A549 (cell line): ENCODE measurements at regions not wholly inside any gene's neighbourhood (a gene's known extent, or its start where the extent isn't known, plus 50 kb on each side); places are given as distances from the start of the nearest gene placed in this dataset.

Source experiments
- ATAC-seq, 2 experiments: fragments of 200-7000 bp in 1 of 2; fragments of >200 bp in 1 of 2; cut with Nextera tagmentation in 1 of 2; cut with Tn5 transposase in 1 of 2; 3 replicates each; pipeline versions ENCODE4 v1.8.0 to v1.9.1; 2018 to 2020; ENCODE audit warnings: mild to moderate bottlenecking in 1 of 2, moderate library complexity in 1 of 2
- CTCF ChIA-PET: fragments of 300-600 bp; sonication (Branson Sonifier 250); formaldehyde crosslinking; extraction: SDS; loops from one replicate; lab custom pipeline; 2021; ENCODE audit warnings: antibody characterized with exemption, inconsistent platforms; lab: Yijun Ruan, JAX
- POLR2A ChIA-PET: fragments of 350-600 bp; formaldehyde crosslinking; extraction: SDS; loops from one replicate; lab custom pipeline; 2021; ENCODE audit warnings: antibody characterized with exemption, inconsistent platforms; lab: Yijun Ruan, JAX
- DNase-seq, 2 experiments: peaks; one replicate each; pipeline versions ENCODE4 v3.0.0 to v3.0.0-alpha.2; 2011 to 2016; ENCODE audit warnings: low read depth in 1 of 2, low spot score in 1 of 2
- FAIRE-seq: peaks from 2 replicates; lab custom pipeline; 2011; peaks lifted over from hg19 to GRCh38; lab: Jason Lieb, UNC
- H3K27ac ChIP-seq, 2 experiments: fragments of >200 bp; sonication (Bioruptor Twin); formaldehyde crosslinking; 3 replicates each; pipeline ENCODE4 v1.5.1; 2016 to 2017
- H3K4me1 ChIP-seq: fragments of >200 bp; sonication (Bioruptor Twin); formaldehyde crosslinking; 3 replicates; pipeline ENCODE4 v1.6.1; 2016
- H3K4me2 ChIP-seq: fragments of >200 bp; sonication (Bioruptor Twin); formaldehyde crosslinking; 3 replicates; pipeline ENCODE4 v1.6.1; 2016
- H3K4me3 ChIP-seq: fragments of >200 bp; sonication (Bioruptor Twin); formaldehyde crosslinking; 3 replicates; pipeline ENCODE4 v1.5.1; 2016
- H3K9me3 ChIP-seq: fragments of >200 bp; sonication (Bioruptor Twin); formaldehyde crosslinking; 3 replicates; pipeline ENCODE4 v1.6.1; 2016
- CBX2 ChIP-seq: fragments of 200-600 bp; sonication (generic); IDR thresholded peaks from 2 replicates; pipeline ENCODE4 v1.6.1; 2016; ENCODE audit warnings: low read depth, mild to moderate bottlenecking, borderline replicate concordance
- CBX8 ChIP-seq: fragments of 200-600 bp; sonication (generic); IDR thresholded peaks from 2 replicates; pipeline ENCODE4 v1.6.1; 2016
- ESRRA ChIP-seq: fragments of 150-350 bp; IDR thresholded peaks from 2 replicates; pipeline ENCODE4 v1.6.1; 2014; ENCODE audit warnings: mild to moderate bottlenecking, low read length, borderline replicate concordance
- FOSL2 ChIP-seq, 2 experiments: fragments of 450-650 bp in 1 of 2; fragments of >200 bp in 1 of 2; sonication (Bioruptor Twin) in 1 of 2; formaldehyde crosslinking; IDR thresholded peaks; 2 replicates each; pipeline versions ENCODE4 v1.5.0 to v1.6.1; 2016 to 2020; ENCODE audit warnings: mild to moderate bottlenecking in 1 of 2, moderate library complexity in 1 of 2
- GATA3 ChIP-seq: IDR thresholded peaks from 2 replicates; pipeline ENCODE4 v1.6.1; 2012; ENCODE audit warnings: borderline replicate concordance
- HOXB13 ChIP-seq: fragments of 250-450 bp; sonication (Bioruptor Pico); IDR thresholded peaks from 2 replicates; pipeline ENCODE4 v1.5.0; 2020; ENCODE audit warnings: low read depth, mild to moderate bottlenecking, moderate library complexity
- HOXB5 ChIP-seq: fragments of 250-450 bp; sonication (Bioruptor Pico); IDR thresholded peaks from 2 replicates; pipeline ENCODE4 v1.5.0; 2020; ENCODE audit warnings: mild to moderate bottlenecking, moderate library complexity
- MAZ ChIP-seq: fragments of 150-350 bp; IDR thresholded peaks from 2 replicates; pipeline ENCODE4 v1.6.1; 2014; ENCODE audit warnings: antibody characterized with exemption, low read depth, low read length, borderline replicate concordance
- NFE2L2 ChIP-seq: fragments of 150-350 bp; conservative IDR thresholded peaks from 2 replicates; pipeline ENCODE4 v1.6.1; 2014; ENCODE audit warnings: low read length
- NR3C1 ChIP-seq: fragments of >200 bp; sonication (Bioruptor Twin); formaldehyde crosslinking; IDR thresholded peaks from 3 replicates; pipeline ENCODE4 v1.6.1; 2017
- PHF8 ChIP-seq: fragments of 200-600 bp; sonication (generic); IDR thresholded peaks from 2 replicates; pipeline ENCODE4 v1.6.1; 2016; ENCODE audit warnings: low read depth, mild to moderate bottlenecking, antibody characterized with exemption, moderate library complexity, borderline replicate concordance
- POLR2A ChIP-seq: IDR thresholded peaks from 2 replicates; pipeline ENCODE4 v1.6.1; 2012; ENCODE audit warnings: mild to moderate bottlenecking, low read length
- POLR2AphosphoS2 ChIP-seq: conservative IDR thresholded peaks from 2 replicates; pipeline ENCODE4 v1.6.1; 2012; ENCODE audit warnings: low read length, improper control_type of control experiment, inconsistent platforms
- RARB ChIP-seq: fragments of 250-450 bp; sonication (Bioruptor Pico); IDR thresholded peaks from 2 replicates; pipeline ENCODE4 v1.8.0; 2021; ENCODE audit warnings: mild to moderate bottlenecking, moderate library complexity
- RNF2 ChIP-seq: fragments of 200-600 bp; sonication (generic); IDR thresholded peaks from 2 replicates; pipeline ENCODE4 v1.6.1; 2016; ENCODE audit warnings: low read depth, mild to moderate bottlenecking, antibody characterized with exemption, moderate library complexity, borderline replicate concordance
- SMC3 ChIP-seq: fragments of >200 bp; sonication (Bioruptor Twin); formaldehyde crosslinking; IDR thresholded peaks from 3 replicates; pipeline ENCODE4 v1.6.1; 2018; ENCODE audit warnings: inconsistent platforms
- ZC3H11A ChIP-seq: fragments of 450-650 bp; IDR thresholded peaks from 2 replicates; pipeline ENCODE4 v1.6.1; 2014; ENCODE audit warnings: antibody characterized with exemption, mild to moderate bottlenecking
- ZNF302 ChIP-seq: fragments of 250-450 bp; sonication (Bioruptor Pico); IDR thresholded peaks from 2 replicates; pipeline ENCODE4 v1.9.0; 2021; ENCODE audit warnings: inconsistent platforms, mild to moderate bottlenecking, moderate library complexity
- ZSCAN20 ChIP-seq: fragments of 250-450 bp; sonication (Bioruptor Pico); IDR thresholded peaks from 2 replicates; pipeline ENCODE4 v1.8.0; 2022; ENCODE audit warnings: mild to moderate bottlenecking, moderate library complexity
- WGBS: methylation state at CpG from one replicate; pipeline ENCODE4 v1.1.6; 2017; ENCODE audit errors: missing lambda C conversion rate; 5-methylcytosine and 5-hydroxymethylcytosine counted together
- TF ChIP-seq, protein P1 (sequence below): fragments of 450-650 bp; IDR thresholded peaks from 2 replicates; pipeline ENCODE4 v1.6.1; 2014; ENCODE audit warnings: antibody characterized with exemption
- TF ChIP-seq, protein P2 (sequence below): fragments of 250-450 bp; sonication (Bioruptor Pico); IDR thresholded peaks from 2 replicates; pipeline ENCODE4 v1.5.0; 2021; ENCODE audit warnings: mild to moderate bottlenecking, moderate library complexity, borderline replicate concordance
- TF ChIP-seq, protein P3 (sequence below): fragments of 200-600 bp; sonication (generic); IDR thresholded peaks from 2 replicates; pipeline ENCODE4 v1.6.1; 2016; ENCODE audit warnings: antibody characterized with exemption, mild to moderate bottlenecking, moderate library complexity

DNA sequence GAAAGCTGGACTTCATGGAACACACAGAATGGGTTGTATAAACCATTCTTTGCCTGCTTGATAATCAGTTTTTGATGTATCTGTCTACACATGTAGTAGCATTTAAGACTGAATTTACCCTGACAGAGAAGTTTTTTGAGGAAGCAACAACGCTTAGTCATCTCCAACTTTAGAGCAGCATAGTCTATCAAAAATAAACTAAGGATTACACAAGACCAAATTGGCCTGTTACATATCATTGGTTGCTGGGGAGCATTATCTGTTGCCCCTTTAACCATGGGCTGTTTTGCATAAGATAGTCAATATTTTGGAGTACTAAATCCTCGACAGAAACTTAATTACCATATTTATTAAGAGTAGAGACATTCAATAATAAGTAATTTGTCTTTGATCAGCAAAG, 347.4 kb downstream of the FAM47B start:
- Histone ChIP-seq H3K27ac (no peak overlapping the region), H3K4me1 (no peaks in the 10 kb centered on the region), H3K4me2 (no peak overlapping the region), H3K9me3 (no peaks in the 10 kb centered on the region), H3K4me3 (no peak overlapping the region)
- DNase-seq (no peak), ATAC-seq (no peak), FAIRE-seq (no peak)
- CTCF ChIA-PET = no interaction called here
- POLR2A ChIA-PET = no interaction called here
- TF ChIP-seq, protein P1, sequence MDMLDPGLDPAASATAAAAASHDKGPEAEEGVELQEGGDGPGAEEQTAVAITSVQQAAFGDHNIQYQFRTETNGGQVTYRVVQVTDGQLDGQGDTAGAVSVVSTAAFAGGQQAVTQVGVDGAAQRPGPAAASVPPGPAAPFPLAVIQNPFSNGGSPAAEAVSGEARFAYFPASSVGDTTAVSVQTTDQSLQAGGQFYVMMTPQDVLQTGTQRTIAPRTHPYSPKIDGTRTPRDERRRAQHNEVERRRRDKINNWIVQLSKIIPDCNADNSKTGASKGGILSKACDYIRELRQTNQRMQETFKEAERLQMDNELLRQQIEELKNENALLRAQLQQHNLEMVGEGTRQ = no peak
- TF ChIP-seq ZNF302 (CRISPR knock-in tag) (no peak), NR3C1 (no peak), GATA3 (no peak), CBX2 (no peak), RARB (CRISPR knock-in tag) (no peak), RNF2 (no peak), POLR2A (no peak), ZC3H11A (no peak), POLR2AphosphoS2 (no peak), ZSCAN20 (CRISPR knock-in tag) (no peak), HOXB13 (CRISPR knock-in tag) (no peak), ESRRA (no peak)
- TF ChIP-seq, protein P2, sequence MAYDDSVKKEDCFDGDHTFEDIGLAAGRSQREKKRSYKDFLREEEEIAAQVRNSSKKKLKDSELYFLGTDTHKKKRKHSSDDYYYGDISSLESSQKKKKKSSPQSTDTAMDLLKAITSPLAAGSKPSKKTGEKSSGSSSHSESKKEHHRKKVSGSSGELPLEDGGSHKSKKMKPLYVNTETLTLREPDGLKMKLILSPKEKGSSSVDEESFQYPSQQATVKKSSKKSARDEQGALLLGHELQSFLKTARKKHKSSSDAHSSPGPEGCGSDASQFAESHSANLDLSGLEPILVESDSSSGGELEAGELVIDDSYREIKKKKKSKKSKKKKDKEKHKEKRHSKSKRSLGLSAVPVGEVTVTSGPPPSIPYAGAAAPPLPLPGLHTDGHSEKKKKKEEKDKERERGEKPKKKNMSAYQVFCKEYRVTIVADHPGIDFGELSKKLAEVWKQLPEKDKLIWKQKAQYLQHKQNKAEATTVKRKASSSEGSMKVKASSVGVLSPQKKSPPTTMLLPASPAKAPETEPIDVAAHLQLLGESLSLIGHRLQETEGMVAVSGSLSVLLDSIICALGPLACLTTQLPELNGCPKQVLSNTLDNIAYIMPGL (CRISPR knock-in tag) = no peak
- WGBS = 9% methylated on average over 2 of the region's 2 CpGs

DNA sequence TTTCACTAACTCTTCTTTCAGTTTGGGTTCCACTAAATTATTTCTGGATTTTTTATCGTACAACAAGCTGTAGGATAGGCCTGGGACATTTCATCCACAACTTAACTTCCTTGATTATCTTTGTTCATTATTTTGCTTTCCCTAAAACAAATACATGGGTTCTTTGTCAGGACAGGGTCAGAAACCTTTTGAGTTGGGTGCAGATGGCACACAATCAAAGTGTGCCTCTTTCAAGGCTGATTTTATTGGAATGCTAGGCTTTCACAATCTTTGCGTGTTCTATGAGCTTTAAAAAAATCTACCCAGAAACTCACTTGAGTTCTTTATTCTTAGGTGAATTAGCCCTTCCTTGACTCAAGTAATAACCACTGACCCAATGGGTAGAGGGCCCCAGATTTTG, 348.4 kb downstream of the FAM47B start:
- Histone ChIP-seq H3K4me2 (no peak overlapping the region), H3K27ac (no peak overlapping the region), H3K9me3 (no peaks in the 10 kb centered on the region), H3K4me3 (no peak overlapping the region), H3K4me1 (no peaks in the 10 kb centered on the region)
- ChIA-PET CTCF (no interaction called here), POLR2A (no interaction called here)
- DNase-seq = no peak
- WGBS = 5% methylated on average over 2 of the region's 2 CpGs
- TF ChIP-seq SMC3 = no peak
- TF ChIP-seq, protein P3, sequence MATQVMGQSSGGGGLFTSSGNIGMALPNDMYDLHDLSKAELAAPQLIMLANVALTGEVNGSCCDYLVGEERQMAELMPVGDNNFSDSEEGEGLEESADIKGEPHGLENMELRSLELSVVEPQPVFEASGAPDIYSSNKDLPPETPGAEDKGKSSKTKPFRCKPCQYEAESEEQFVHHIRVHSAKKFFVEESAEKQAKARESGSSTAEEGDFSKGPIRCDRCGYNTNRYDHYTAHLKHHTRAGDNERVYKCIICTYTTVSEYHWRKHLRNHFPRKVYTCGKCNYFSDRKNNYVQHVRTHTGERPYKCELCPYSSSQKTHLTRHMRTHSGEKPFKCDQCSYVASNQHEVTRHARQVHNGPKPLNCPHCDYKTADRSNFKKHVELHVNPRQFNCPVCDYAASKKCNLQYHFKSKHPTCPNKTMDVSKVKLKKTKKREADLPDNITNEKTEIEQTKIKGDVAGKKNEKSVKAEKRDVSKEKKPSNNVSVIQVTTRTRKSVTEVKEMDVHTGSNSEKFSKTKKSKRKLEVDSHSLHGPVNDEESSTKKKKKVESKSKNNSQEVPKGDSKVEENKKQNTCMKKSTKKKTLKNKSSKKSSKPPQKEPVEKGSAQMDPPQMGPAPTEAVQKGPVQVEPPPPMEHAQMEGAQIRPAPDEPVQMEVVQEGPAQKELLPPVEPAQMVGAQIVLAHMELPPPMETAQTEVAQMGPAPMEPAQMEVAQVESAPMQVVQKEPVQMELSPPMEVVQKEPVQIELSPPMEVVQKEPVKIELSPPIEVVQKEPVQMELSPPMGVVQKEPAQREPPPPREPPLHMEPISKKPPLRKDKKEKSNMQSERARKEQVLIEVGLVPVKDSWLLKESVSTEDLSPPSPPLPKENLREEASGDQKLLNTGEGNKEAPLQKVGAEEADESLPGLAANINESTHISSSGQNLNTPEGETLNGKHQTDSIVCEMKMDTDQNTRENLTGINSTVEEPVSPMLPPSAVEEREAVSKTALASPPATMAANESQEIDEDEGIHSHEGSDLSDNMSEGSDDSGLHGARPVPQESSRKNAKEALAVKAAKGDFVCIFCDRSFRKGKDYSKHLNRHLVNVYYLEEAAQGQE = no peak
- no peak for TF ChIP-seq PHF8
- TF ChIP-seq CBX8 = no peak
- TF ChIP-seq MAZ = no peak
- no peak for TF ChIP-seq HOXB5 (CRISPR knock-in tag)
- TF ChIP-seq NFE2L2 = no peak
- TF ChIP-seq CBX2 = no peak
- TF ChIP-seq FOSL2 (IDR thresholded peaks at IDR 0.05) = no peak
- TF ChIP-seq FOSL2 (CRISPR knock-in tag; IDR thresholded peaks at IDR 0.05) = no peak
- ATAC-seq = no peak
- FAIRE-seq = peak; percentile 7
